PC-3 (cell line): ENCODE measurements at regions not wholly inside any gene's neighbourhood (a gene's known extent, or its start where the extent isn't known, plus 50 kb on each side); places are given as distances from the start of the nearest gene placed in this dataset.

Experiments used
- ATAC-seq: fragments of 200-7000 bp; cut with Tn5 transposase; 2 replicates; pipeline ENCODE4 v1.9.1; 2020; ENCODE audit warnings: mild to moderate bottlenecking, moderate library complexity
- BruUV-seq: library from RNA; stranded (reverse); fragments of 400-500 nt; replicated peaks from 2 replicates; lab custom pipeline; 2021; lab: Mats Ljungman, UMichigan
- CTCF ChIA-PET: fragments of 300-600 bp; sonication (Branson Sonifier 250); formaldehyde crosslinking; loops from one replicate; lab custom pipeline; 2022; ENCODE audit warnings: antibody characterized with exemption; lab: Charles Lee
- POLR2A ChIA-PET: fragments of 300-600 bp; sonication (Branson Sonifier 250); formaldehyde crosslinking; loops from one replicate; lab custom pipeline; 2022; ENCODE audit warnings: antibody characterized with exemption; ENCODE audit not compliant: unreplicated experiment; lab: Charles Lee
- DNase-seq: peaks from one replicate; pipeline ENCODE4 v3.0.0-alpha.2; 2015
- H2AFZ ChIP-seq: fragments of 300-600 bp; sonication (generic); 2 replicates; pipeline ENCODE4 v1.6.0; 2016; ENCODE audit warnings: antibody characterized with exemption, low read length
- H3F3A ChIP-seq: fragments of 300-600 bp; sonication (generic); one replicate; pipeline ENCODE4 v1.6.0; 2017; ENCODE audit warnings: antibody characterized with exemption, low read length, control low read depth, mild to moderate bottlenecking; ENCODE audit not compliant: unreplicated experiment
- H3K27ac ChIP-seq: fragments of 300-600 bp; sonication (generic); 2 replicates; pipeline ENCODE4 v1.5.1; 2016; ENCODE audit warnings: mild to moderate bottlenecking, low read length
- H3K27me3 ChIP-seq: fragments of 300-600 bp; sonication (generic); 2 replicates; pipeline ENCODE4 v1.6.1; 2016; ENCODE audit warnings: low read length, mixed read lengths
- H3K36me3 ChIP-seq: fragments of 300-600 bp; sonication (generic); 2 replicates; pipeline ENCODE4 v1.6.1; 2016; ENCODE audit warnings: low read depth, mixed run types, low read length, mixed read lengths
- H3K4me1 ChIP-seq: fragments of 300-600 bp; sonication (generic); 2 replicates; pipeline ENCODE4 v1.5.1; 2016; ENCODE audit warnings: low read length; ENCODE audit not compliant: insufficient read depth
- H3K4me2 ChIP-seq: fragments of 300-600 bp; sonication (generic); 2 replicates; pipeline ENCODE4 v1.6.0; 2016; ENCODE audit warnings: low read length
- H3K4me3 ChIP-seq: fragments of 300-600 bp; sonication (generic); 2 replicates; pipeline ENCODE4 v1.5.1; 2016; ENCODE audit warnings: mild to moderate bottlenecking, low read length, mixed read lengths
- H3K79me2 ChIP-seq: fragments of 300-600 bp; sonication (generic); 2 replicates; pipeline ENCODE4 v1.6.1; 2017; ENCODE audit warnings: low read length, mixed read lengths
- H3K9ac ChIP-seq: fragments of 300-600 bp; sonication (generic); 2 replicates; pipeline ENCODE4 v1.6.0; 2016; ENCODE audit warnings: mild to moderate bottlenecking, low read length
- H3K9me2 ChIP-seq: fragments of 300-600 bp; sonication (generic); replicated peaks from 2 replicates; pipeline ENCODE4 v1.6.1; 2016; ENCODE audit warnings: mixed run types, low read length, mixed read lengths
- H3K9me3 ChIP-seq: fragments of 300-600 bp; sonication (generic); 2 replicates; pipeline ENCODE4 v1.6.1; 2016; ENCODE audit warnings: low read length, mixed read lengths
- H4K20me1 ChIP-seq: fragments of 300-600 bp; sonication (generic); 2 replicates; pipeline ENCODE4 v1.6.1; 2016; ENCODE audit warnings: low read length, mixed read lengths
- CTCF ChIP-seq: fragments of 300-600 bp; sonication (generic); conservative IDR thresholded peaks from 2 replicates; pipeline ENCODE4 v1.5.1; 2017; ENCODE audit warnings: antibody characterized with exemption, low read depth, mild to moderate bottlenecking, low read length
- EZH2 ChIP-seq: fragments of 300-600 bp; sonication (generic); IDR thresholded peaks from one replicate; pipeline ENCODE4 v1.6.1; 2017; ENCODE audit warnings: antibody characterized with exemption, mild to moderate bottlenecking, low read length; ENCODE audit not compliant: unreplicated experiment
- EZH2phosphoT487 ChIP-seq: fragments of 300-600 bp; sonication (generic); IDR thresholded peaks from 2 replicates; pipeline ENCODE4 v1.6.1; 2018; ENCODE audit warnings: mild to moderate bottlenecking, antibody characterized with exemption, low read length, borderline replicate concordance
- intact Hi-C: fragments of 100-400 bp; cut with micrococcal nuclease; formaldehyde crosslinking; loops from 2 replicates; pipeline ENCODE4 v1.9.0; 2023

GRCh38 chr14:94906577-94906976 is 136.7 kb upstream of the GSC start:
- no peak overlapping the region for H3K4me3 ChIP-seq
- BruUV-seq: no TSS peak
- no peak overlapping the region for H3K27ac ChIP-seq
- no peaks in the 10 kb centered on the region for H3K79me2 ChIP-seq
- H3K9me2 ChIP-seq: no peaks in the 10 kb centered on the region
- H4K20me1 ChIP-seq: no peaks in the 10 kb centered on the region
- H2AFZ ChIP-seq: no peak overlapping the region
- no peak overlapping the region for H3K4me2 ChIP-seq
- intact Hi-C loops: no loop called here
- ATAC-seq (no peak), DNase-seq (no peak)
- H3K9me3 ChIP-seq: no peaks in the 10 kb centered on the region
- CTCF ChIA-PET: no interaction called here
- H3F3A ChIP-seq: no peaks in the 10 kb centered on the region
- H3K36me3 ChIP-seq: no peaks in the 10 kb centered on the region
- POLR2A ChIA-PET: no interaction called here
- H3K27me3 ChIP-seq: peaks cover 48% of the 10 kb centered on the region
- TF ChIP-seq EZH2phosphoT487: no peak
- no peak for TF ChIP-seq CTCF
- no peak for TF ChIP-seq EZH2
- H3K4me1 ChIP-seq: no peaks in the 10 kb centered on the region
- no peak overlapping the region for H3K9ac ChIP-seq

- CTCF ChIA-PET: no interaction called here
- DNase-seq: no peak
These were observed 134.7 kb upstream of the GSC start for GRCh38 chr14:94904636-94905035.

More at GRCh38 chr14:94904636-94905035, 134.7 kb upstream of the GSC start:
- Histone ChIP-seq H4K20me1 (no peaks in the 10 kb centered on the region), H3K4me2 (no peak overlapping the region), H3K9ac (no peak overlapping the region), H3K9me2 (no peaks in the 10 kb centered on the region), H3K4me3 (no peak overlapping the region), H3K27ac (no peak overlapping the region), H3K9me3 (no peaks in the 10 kb centered on the region), H3K36me3 (no peaks in the 10 kb centered on the region), H2AFZ (no peak overlapping the region), H3F3A (no peaks in the 10 kb centered on the region), H3K4me1 (no peaks in the 10 kb centered on the region), H3K27me3 (peaks cover 42% of the 10 kb centered on the region), H3K79me2 (no peaks in the 10 kb centered on the region)
- POLR2A ChIA-PET: no interaction called here
- TF ChIP-seq CTCF: no peak
- no peak for TF ChIP-seq EZH2
- TF ChIP-seq EZH2phosphoT487: no peak
- BruUV-seq: no TSS peak
- no peak for ATAC-seq
- intact Hi-C loops: no loop called here
